HCT116 (cell line): ENCODE measurements at regions not wholly inside any gene's neighbourhood (a gene's known extent, or its start where the extent isn't known, plus 50 kb on each side); places are given as distances from the start of the nearest gene placed in this dataset.

Experiments used
- CTCF ChIP-seq, 3 experiments: fragments of 200-600 bp in 1 of 3; sonication (generic) in 1 of 3; IDR thresholded peaks in 2 of 3; conservative IDR thresholded peaks in 1 of 3; 2 replicates each; pipeline ENCODE4 v1.5.1; 2012 to 2017; ENCODE audit warnings: low read depth in 2 of 3, low read length in 2 of 3, antibody characterized with exemption in 1 of 3, borderline replicate concordance in 1 of 3, control low read depth in 1 of 3, mild to moderate bottlenecking in 1 of 3, mixed read lengths in 1 of 3, mixed run types in 1 of 3, moderate library complexity in 1 of 3; ENCODE audit not compliant: insufficient read depth in 1 of 3
- EZH2phosphoT487 ChIP-seq: fragments of 200-600 bp; IDR thresholded peaks from 2 replicates; pipeline ENCODE4 v1.6.1; 2018; ENCODE audit warnings: antibody characterized with exemption, borderline replicate concordance
- JUND ChIP-seq: IDR thresholded peaks from 2 replicates; pipeline ENCODE4 v1.6.1; 2012
- POLR2A ChIP-seq: IDR thresholded peaks from 2 replicates; pipeline ENCODE4 v1.7.0; 2011; ENCODE audit warnings: borderline replicate concordance; ENCODE audit not compliant: insufficient read depth, insufficient read length; ENCODE audit errors: extremely low read depth
- POLR2AphosphoS5 ChIP-seq: IDR thresholded peaks from 2 replicates; pipeline ENCODE4 v1.6.1; 2011; ENCODE audit warnings: mild to moderate bottlenecking, low read depth, low read length, moderate library complexity
- RAD21 ChIP-seq: IDR thresholded peaks from 2 replicates; pipeline ENCODE4 v1.6.1; 2012; ENCODE audit warnings: low read depth, mild to moderate bottlenecking
- SP1 ChIP-seq: IDR thresholded peaks from 2 replicates; pipeline ENCODE4 v1.6.1; 2012; ENCODE audit warnings: low read depth
- TCF7L2 ChIP-seq: IDR thresholded peaks from 2 replicates; pipeline ENCODE4 v1.7.0; 2011; ENCODE audit warnings: borderline replicate concordance, inconsistent platforms; ENCODE audit not compliant: insufficient read depth, insufficient read length; ENCODE audit errors: extremely low read depth
- ZNF274 ChIP-seq: fragments of 200-500 bp; sonication (Bioruptor generic); IDR thresholded peaks from 2 replicates; pipeline ENCODE4 v1.6.1; 2014; ENCODE audit warnings: mild to moderate bottlenecking, low read depth, low read length, inconsistent platforms
- TF ChIP-seq, protein P1 (sequence below): IDR thresholded peaks from 2 replicates; pipeline ENCODE4 v1.6.1; 2012; ENCODE audit warnings: low read depth

GRCh38 chr6:119871520-119871919 lies 522.0 kb upstream of the MAN1A1 start:
- TF ChIP-seq CTCF (IDR thresholded peaks at IDR 0.05 in 2 of 3, conservative IDR thresholded peaks at IDR 0.05 in 1 of 3; ENCODE audit: borderline replicate concordance in 1 of 3, insufficient read depth in 1 of 3, low read depth in 2 of 3, low read length in 2 of 3) (no peak), ZNF274 (no peak), POLR2A (no peak), POLR2AphosphoS5 (no peak), RAD21 (no peak), TCF7L2 (no peak), JUND (no peak), SP1 (no peak), EZH2phosphoT487 (no peak)
- TF ChIP-seq, protein P1, sequence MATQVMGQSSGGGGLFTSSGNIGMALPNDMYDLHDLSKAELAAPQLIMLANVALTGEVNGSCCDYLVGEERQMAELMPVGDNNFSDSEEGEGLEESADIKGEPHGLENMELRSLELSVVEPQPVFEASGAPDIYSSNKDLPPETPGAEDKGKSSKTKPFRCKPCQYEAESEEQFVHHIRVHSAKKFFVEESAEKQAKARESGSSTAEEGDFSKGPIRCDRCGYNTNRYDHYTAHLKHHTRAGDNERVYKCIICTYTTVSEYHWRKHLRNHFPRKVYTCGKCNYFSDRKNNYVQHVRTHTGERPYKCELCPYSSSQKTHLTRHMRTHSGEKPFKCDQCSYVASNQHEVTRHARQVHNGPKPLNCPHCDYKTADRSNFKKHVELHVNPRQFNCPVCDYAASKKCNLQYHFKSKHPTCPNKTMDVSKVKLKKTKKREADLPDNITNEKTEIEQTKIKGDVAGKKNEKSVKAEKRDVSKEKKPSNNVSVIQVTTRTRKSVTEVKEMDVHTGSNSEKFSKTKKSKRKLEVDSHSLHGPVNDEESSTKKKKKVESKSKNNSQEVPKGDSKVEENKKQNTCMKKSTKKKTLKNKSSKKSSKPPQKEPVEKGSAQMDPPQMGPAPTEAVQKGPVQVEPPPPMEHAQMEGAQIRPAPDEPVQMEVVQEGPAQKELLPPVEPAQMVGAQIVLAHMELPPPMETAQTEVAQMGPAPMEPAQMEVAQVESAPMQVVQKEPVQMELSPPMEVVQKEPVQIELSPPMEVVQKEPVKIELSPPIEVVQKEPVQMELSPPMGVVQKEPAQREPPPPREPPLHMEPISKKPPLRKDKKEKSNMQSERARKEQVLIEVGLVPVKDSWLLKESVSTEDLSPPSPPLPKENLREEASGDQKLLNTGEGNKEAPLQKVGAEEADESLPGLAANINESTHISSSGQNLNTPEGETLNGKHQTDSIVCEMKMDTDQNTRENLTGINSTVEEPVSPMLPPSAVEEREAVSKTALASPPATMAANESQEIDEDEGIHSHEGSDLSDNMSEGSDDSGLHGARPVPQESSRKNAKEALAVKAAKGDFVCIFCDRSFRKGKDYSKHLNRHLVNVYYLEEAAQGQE, result no peak
